ENCODE measurements at regions not wholly inside any gene's neighbourhood (a gene's known extent, or its start where the extent isn't known, plus 50 kb on each side); places are given as distances from the start of the nearest gene placed in this dataset.
"Not testable (repeated sequence)": the region's sequence is repeated elsewhere in the genome, so short reads cannot be mapped to it uniquely, and the experiment has no call there.

DNA sequence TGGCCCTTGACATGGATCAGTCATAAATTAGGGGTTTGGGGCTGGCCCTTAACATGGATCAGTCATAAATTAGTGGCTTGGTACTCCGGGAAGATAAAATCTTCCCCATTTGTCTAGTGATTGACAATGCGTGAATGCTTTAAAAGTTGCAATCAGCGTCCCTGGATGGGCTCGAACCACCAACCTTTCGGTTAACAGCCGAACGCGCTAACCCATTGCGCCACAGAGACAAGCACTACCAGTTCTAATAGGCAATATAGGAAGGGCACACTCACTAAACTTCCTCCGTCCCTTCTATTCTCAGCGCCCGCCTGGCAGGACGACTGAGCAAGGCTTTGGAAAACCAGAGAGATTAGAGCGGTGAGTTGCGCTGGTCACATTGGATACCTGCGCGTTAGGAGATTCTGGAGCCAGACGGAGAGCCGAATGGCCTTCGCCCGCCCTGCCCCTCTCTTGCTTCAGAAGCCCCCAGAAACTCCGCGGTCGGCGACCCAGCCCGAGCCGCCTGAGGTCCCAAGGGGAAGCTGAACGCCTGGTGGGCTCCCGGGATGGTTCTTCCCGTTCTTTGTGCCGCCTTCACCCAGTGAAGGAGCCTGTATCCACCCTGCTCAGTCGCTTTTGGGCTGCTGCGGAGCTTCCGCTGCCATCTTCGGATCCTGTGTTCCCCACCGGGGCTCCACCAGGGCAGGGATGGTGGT, 235.9 kb downstream of the FAM72C start:
- Histone ChIP-seq H3K4me1 (ENCODE audit: control insufficient read depth, extremely low read depth, insufficient read depth, low read length) (no peaks in the 10 kb centered on the region), H3K9me3 (ENCODE audit: control insufficient read depth, low read depth, low read length) (no peaks in the 10 kb centered on the region), H2AFZ (ENCODE audit: control insufficient read depth, low read length) (no peak overlapping the region), H4K20me1 (ENCODE audit: control insufficient read depth, extremely low read depth, insufficient read depth, low read length) (no peaks in the 10 kb centered on the region), H3K9ac (ENCODE audit: control insufficient read depth, extremely low read depth, insufficient read depth, low read length) (no peak overlapping the region), H3K27me3 (ENCODE audit: control insufficient read depth, extremely low read depth, insufficient read depth, low read length) (no peaks in the 10 kb centered on the region), H3K79me2 (ENCODE audit: control insufficient read depth, insufficient read depth, low read length) (no peaks in the 10 kb centered on the region), H3K36me3 (ENCODE audit: control insufficient read depth in 2 of 2, extremely low read depth in 1 of 2, insufficient read depth in 2 of 2, low read length in 2 of 2) (no peaks in the 10 kb centered on the region), H3K4me2 (ENCODE audit: control insufficient read depth, extremely low read depth, insufficient read depth, low read depth, low read length) (no peak overlapping the region), H3K9me1 (ENCODE audit: control insufficient read depth, extremely low read depth, insufficient read depth, low read length) (no peaks in the 10 kb centered on the region), H3K27ac (ENCODE audit: control insufficient read depth, insufficient read depth, low read length) (no peak overlapping the region), H3K4me3 (ENCODE audit: control insufficient read depth in 2 of 3, extremely low read depth in 1 of 3, insufficient read depth in 2 of 3, low read depth in 1 of 3, low read length in 3 of 3) (peak overlapping the region in 1 of 3 experiments; percentile 37)
- FAIRE-seq, result no peak
- TF ChIP-seq, protein P1, sequence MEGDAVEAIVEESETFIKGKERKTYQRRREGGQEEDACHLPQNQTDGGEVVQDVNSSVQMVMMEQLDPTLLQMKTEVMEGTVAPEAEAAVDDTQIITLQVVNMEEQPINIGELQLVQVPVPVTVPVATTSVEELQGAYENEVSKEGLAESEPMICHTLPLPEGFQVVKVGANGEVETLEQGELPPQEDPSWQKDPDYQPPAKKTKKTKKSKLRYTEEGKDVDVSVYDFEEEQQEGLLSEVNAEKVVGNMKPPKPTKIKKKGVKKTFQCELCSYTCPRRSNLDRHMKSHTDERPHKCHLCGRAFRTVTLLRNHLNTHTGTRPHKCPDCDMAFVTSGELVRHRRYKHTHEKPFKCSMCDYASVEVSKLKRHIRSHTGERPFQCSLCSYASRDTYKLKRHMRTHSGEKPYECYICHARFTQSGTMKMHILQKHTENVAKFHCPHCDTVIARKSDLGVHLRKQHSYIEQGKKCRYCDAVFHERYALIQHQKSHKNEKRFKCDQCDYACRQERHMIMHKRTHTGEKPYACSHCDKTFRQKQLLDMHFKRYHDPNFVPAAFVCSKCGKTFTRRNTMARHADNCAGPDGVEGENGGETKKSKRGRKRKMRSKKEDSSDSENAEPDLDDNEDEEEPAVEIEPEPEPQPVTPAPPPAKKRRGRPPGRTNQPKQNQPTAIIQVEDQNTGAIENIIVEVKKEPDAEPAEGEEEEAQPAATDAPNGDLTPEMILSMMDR (optimal IDR thresholded peaks at IDR 0.05 in 1 of 3, IDR thresholded peaks at IDR 0.05 in 1 of 3, conservative IDR thresholded peaks at IDR 0.05 in 1 of 3; ENCODE audit: extremely low read depth in 1 of 3, insufficient read depth in 2 of 3, low read length in 3 of 3), result no peak
- TF ChIP-seq EZH2 (IDR thresholded peaks at IDR 0.05; ENCODE audit: low read length), result no peak
- dilution Hi-C loops (cut with MboI; ENCODE audit: extremely low pct_ligation_motif_present, low sequenced_read_pairs), result no loop called here
- DNase-seq (ENCODE audit: low read depth, low spot score), result no peak

DNA sequence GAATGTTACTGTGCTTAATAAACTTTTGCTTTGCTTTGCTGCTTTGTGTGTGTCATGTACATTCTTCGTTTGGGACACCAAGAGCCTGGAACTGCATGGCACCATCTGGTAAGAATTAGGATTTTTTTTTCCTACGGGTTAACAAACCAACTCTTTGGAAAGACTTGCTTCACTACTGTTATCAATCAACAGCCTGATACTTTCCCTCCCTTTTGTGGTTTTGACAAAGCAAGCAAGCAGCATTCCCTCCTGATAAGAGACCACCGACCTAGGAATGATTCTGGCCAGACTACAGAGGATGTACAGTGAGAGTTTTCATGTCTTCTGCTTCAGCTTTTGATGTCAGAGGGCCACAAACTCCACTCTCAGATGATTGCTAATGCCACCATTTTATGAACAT, 237.5 kb downstream of the FAM72C start:
- H3K27ac ChIP-seq (ENCODE audit: control insufficient read depth, insufficient read depth, low read length); H3K4me3 ChIP-seq (ENCODE audit: control insufficient read depth in 2 of 3, extremely low read depth in 1 of 3, insufficient read depth in 2 of 3, low read depth in 1 of 3, low read length in 3 of 3); H3K36me3 ChIP-seq (ENCODE audit: control insufficient read depth in 2 of 2, extremely low read depth in 1 of 2, insufficient read depth in 2 of 2, low read length in 2 of 2); dilution Hi-C loops (cut with MboI; ENCODE audit: extremely low pct_ligation_motif_present, low sequenced_read_pairs); H3K4me1 ChIP-seq (ENCODE audit: control insufficient read depth, extremely low read depth, insufficient read depth, low read length); DNase-seq (ENCODE audit: low read depth, low spot score); H3K9ac ChIP-seq (ENCODE audit: control insufficient read depth, extremely low read depth, insufficient read depth, low read length); H3K79me2 ChIP-seq (ENCODE audit: control insufficient read depth, insufficient read depth, low read length); H4K20me1 ChIP-seq (ENCODE audit: control insufficient read depth, extremely low read depth, insufficient read depth, low read length); H3K27me3 ChIP-seq (ENCODE audit: control insufficient read depth, extremely low read depth, insufficient read depth, low read length); H3K9me3 ChIP-seq (ENCODE audit: control insufficient read depth, low read depth, low read length); H3K4me2 ChIP-seq (ENCODE audit: control insufficient read depth, extremely low read depth, insufficient read depth, low read depth, low read length); FAIRE-seq; H2AFZ ChIP-seq (ENCODE audit: control insufficient read depth, low read length); H3K9me1 ChIP-seq (ENCODE audit: control insufficient read depth, extremely low read depth, insufficient read depth, low read length): not testable (repeated sequence)

DNA sequence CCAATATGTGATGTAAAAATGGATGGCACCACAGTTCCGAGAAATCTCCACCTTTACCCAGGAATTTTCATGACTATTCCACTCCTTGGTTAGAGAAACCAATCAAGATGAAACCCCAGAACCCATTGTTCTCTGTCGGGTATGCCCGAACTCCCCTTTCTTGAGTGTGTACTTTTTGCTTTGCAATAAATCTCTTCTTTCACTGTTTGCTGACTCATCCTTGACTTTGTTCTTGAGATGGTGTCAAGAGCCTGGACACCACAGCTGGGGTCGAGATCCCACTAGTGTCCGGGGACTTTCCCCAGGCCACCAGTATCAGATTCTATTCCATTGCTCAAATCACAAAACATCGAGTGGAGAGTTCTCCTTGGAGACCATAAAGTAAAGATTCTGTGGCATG, 240.9 kb downstream of the FAM72C start:
- H3K4me2 ChIP-seq (ENCODE audit: control insufficient read depth, extremely low read depth, insufficient read depth, low read depth, low read length); H3K9me1 ChIP-seq (ENCODE audit: control insufficient read depth, extremely low read depth, insufficient read depth, low read length); H4K20me1 ChIP-seq (ENCODE audit: control insufficient read depth, extremely low read depth, insufficient read depth, low read length); H3K27me3 ChIP-seq (ENCODE audit: control insufficient read depth, extremely low read depth, insufficient read depth, low read length); H3K27ac ChIP-seq (ENCODE audit: control insufficient read depth, insufficient read depth, low read length); H3K9ac ChIP-seq (ENCODE audit: control insufficient read depth, extremely low read depth, insufficient read depth, low read length); H3K79me2 ChIP-seq (ENCODE audit: control insufficient read depth, insufficient read depth, low read length); H3K4me1 ChIP-seq (ENCODE audit: control insufficient read depth, extremely low read depth, insufficient read depth, low read length); H2AFZ ChIP-seq (ENCODE audit: control insufficient read depth, low read length); H3K36me3 ChIP-seq (ENCODE audit: control insufficient read depth in 2 of 2, extremely low read depth in 1 of 2, insufficient read depth in 2 of 2, low read length in 2 of 2); FAIRE-seq; H3K4me3 ChIP-seq (ENCODE audit: control insufficient read depth in 2 of 3, extremely low read depth in 1 of 3, insufficient read depth in 2 of 3, low read depth in 1 of 3, low read length in 3 of 3); dilution Hi-C loops (cut with MboI; ENCODE audit: extremely low pct_ligation_motif_present, low sequenced_read_pairs); DNase-seq (ENCODE audit: low read depth, low spot score); H3K9me3 ChIP-seq (ENCODE audit: control insufficient read depth, low read depth, low read length): not testable (repeated sequence)

DNA sequence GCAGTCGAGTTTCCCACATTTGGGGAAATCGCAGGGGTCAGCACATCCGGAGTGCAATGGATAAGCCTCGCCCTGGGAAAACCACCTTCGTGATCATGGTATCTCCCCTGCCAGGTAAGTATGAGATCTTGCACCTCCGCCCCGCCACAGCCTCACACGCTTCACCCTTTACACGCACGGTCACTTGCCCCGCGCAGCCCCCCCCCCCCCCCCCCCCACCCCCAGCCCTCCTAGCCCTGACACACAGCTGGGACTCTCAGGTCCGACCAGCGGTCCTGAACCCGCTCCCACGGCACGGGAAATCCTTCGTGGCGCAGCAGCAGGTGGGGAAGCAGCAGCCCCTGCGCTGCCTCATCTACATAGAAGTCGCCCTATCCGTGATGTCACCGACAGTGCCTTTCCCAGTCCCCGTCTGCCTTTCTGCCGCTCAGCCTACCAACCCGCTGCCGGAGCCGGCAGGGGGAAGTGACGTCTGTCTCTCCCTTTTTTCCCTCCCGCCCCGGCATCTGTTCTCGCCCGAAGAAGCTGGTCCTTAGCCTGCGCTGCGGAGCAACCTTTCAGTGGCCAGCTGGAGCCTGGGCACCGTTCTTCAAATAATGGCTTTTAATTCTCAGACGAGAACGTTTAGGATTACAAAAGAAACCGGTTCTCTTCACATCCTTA, 242.2 kb downstream of the FAM72C start:
- DNase-seq (ENCODE audit: low read depth, low spot score); H3K36me3 ChIP-seq (ENCODE audit: control insufficient read depth in 2 of 2, extremely low read depth in 1 of 2, insufficient read depth in 2 of 2, low read length in 2 of 2); dilution Hi-C loops (cut with MboI; ENCODE audit: extremely low pct_ligation_motif_present, low sequenced_read_pairs); H3K9me1 ChIP-seq (ENCODE audit: control insufficient read depth, extremely low read depth, insufficient read depth, low read length); H3K27me3 ChIP-seq (ENCODE audit: control insufficient read depth, extremely low read depth, insufficient read depth, low read length); H3K4me2 ChIP-seq (ENCODE audit: control insufficient read depth, extremely low read depth, insufficient read depth, low read depth, low read length); H3K4me3 ChIP-seq (ENCODE audit: control insufficient read depth in 2 of 3, extremely low read depth in 1 of 3, insufficient read depth in 2 of 3, low read depth in 1 of 3, low read length in 3 of 3); H3K4me1 ChIP-seq (ENCODE audit: control insufficient read depth, extremely low read depth, insufficient read depth, low read length); H2AFZ ChIP-seq (ENCODE audit: control insufficient read depth, low read length); H3K9ac ChIP-seq (ENCODE audit: control insufficient read depth, extremely low read depth, insufficient read depth, low read length); H3K79me2 ChIP-seq (ENCODE audit: control insufficient read depth, insufficient read depth, low read length); H3K9me3 ChIP-seq (ENCODE audit: control insufficient read depth, low read depth, low read length); H3K27ac ChIP-seq (ENCODE audit: control insufficient read depth, insufficient read depth, low read length); FAIRE-seq; H4K20me1 ChIP-seq (ENCODE audit: control insufficient read depth, extremely low read depth, insufficient read depth, low read length): not testable (repeated sequence)

Data from keratinocyte (primary cell).